ENCODE measurements at regions not wholly inside any gene's neighbourhood (a gene's known extent, or its start where the extent isn't known, plus 50 kb on each side); places are given as distances from the start of the nearest gene placed in this dataset.

- no peak for DNase-seq
Observed at GRCh38 chr3:18666655-18667054, 241.5 kb upstream of the SATB1 start.

- no peak for DNase-seq
Observed at GRCh38 chr3:18660059-18660458, 234.9 kb upstream of the SATB1 start.

DNA sequence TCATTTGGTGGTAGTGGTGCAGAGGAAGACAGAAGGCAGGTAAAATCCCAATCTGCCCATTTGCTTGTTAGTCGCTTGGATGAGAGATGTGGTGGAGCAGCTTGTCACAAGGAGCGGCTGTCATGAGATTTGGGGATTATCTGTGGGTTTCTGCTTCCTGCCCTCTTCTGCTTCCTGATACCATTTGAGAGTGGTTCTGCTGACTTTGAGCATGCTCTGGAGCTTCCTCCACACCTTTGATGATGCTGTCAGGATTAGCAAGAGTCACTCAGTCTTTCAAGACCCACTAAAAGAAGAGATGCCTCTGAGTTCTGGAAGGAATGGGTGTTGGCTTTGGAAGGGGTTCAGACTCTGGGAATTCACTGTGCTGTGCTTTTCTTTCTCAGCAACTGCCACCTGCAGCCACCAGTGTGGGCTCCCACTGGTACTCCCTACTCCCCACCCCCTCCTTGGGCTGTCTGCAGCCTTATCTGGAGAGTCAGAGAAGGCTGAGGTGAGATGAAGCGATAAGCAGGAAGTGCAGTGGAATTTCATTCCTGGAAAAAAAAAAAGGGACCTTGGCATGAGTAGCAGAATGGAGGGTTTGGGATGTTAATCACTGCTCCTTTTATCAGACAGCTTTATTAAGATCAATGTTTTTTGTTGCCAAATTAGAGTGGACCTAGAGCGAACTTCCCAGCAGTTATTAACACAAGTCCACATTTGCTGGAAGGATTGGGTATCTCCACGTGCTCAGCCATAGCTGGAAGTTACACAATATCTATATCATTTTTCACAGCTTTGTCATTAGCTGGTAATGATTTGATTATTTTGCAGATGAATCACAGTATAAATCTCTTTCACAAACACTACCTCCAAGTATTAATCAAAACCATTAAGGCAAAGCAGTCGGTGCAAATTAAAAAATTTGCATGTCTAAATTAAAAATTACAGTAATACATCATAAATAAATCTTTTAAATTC is 233.0 kb upstream of the SATB1 start:
- no peak for DNase-seq

DNA sequence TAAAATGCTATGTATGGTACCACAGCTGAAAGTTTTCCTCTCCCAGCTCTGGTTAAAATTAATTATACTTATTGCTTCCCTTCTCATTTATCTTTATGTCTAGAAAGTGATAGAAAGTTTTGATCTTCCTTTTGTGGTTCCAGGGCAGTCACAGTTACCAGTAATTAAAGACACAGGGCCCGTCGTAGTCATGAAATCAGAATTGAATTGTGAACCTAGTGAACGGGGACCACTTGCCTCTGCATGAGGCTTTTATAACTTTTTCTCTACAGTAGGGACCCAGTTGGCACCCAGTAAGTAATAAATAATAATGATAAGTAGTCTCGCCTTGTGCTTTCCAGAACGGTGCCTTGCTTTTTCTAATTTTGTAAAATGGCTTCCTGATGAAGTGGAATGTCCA is 231.7 kb upstream of the SATB1 start:
- DNase-seq = no peak

DNA sequence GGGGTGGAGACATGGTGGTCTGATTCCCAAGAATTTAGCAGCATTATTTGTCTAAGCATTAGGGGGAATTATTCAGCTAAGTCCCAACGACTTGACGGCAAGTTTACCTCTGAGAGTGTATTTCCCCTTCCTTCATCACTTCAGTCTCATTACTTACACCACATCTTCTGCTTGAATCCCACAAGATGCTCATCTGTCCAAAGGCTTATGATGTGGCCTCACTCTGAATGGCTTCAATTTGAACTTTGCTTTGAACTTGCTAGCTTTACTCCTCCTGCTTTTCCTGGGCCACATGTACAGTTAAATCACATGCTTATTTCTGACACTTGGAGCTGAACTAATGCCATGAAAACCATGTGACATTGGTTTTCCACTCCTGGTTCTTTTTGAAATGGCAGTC is 231.3 kb upstream of the SATB1 start:
- no peak for DNase-seq

- DNase-seq = no peak
Observed at GRCh38 chr3:18655827-18656226, 230.7 kb upstream of the SATB1 start.

GRCh38 chr3:18652781-18653180 is 227.6 kb upstream of the SATB1 start:
- DNase-seq = no peak

GRCh38 chr3:18650731-18651130 is 225.6 kb upstream of the SATB1 start:
- DNase-seq = no peak

GRCh38 chr3:18649666-18650363 is 224.7 kb upstream of the SATB1 start:
- peak; percentile 39 to 54 for DNase-seq

DNA sequence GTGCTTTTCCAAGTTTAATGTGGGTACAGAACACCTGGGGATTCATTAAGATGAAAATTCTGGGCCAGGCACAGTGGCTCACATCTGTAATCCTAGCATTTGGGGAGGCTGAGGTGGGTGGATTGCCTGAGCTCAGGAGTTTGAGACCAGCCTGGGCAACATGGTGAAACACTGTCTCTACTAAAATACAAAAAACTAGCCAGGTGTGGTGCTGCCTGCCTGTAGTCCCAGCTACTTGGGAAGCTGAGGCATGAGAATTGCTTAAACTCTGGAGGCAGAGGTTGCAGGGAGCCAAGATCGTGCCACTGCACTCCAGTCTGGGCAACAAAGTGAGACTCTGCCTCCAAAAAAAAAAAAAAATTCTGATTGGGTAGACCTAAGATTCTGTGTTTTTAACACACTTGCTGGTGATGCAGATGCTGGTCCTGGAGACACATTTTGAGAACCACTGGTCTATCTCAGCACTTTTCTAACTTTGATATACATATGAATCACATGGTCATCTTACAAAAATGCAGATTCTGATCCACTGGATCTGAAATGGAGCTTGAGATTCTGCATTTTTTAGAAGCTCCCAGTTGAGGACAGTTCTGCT is 223.8 kb upstream of the SATB1 start:
- no peak for DNase-seq

DNA sequence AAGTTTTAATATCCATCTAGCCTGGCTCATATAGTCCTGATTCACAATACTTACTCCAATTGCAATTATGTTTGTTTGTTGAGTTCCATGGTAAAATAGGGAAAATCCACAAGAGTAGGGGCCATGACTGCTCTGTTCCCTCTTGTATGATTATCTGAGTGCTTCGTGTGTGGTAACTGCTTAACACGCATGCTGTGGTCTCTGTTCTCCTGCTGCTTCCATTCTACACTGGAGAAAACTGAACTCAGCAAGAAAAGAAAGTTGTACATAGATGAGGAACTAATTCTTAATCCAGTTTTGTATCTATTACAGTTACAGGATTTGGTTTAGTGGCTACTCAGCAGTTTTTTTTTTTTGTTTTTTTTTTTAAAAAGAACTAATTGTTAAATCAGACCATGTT is 223.0 kb upstream of the SATB1 start:
- DNase-seq = no peak

GRCh38 chr3:18645619-18646018 is 220.5 kb upstream of the SATB1 start:
- peak; percentile 43 to 59 for DNase-seq

DNA sequence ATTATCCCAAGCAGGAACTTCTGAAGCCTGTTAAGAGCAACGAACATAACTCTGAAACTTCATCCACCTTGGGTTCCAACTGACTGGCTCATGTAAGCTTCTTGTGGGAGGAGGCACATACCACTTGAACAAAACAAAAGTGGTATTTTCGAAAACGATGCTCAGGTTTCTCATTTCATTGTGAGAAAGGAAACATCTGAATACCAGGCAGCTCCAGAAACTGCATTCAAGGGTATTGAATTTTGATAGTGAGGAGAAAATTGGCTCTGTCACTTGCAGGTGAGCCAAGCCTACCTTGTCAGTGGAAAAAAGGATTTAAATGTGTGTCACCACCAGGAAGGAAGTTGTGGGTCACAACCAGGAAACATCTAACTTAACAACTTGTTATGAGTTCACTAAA is 218.1 kb upstream of the SATB1 start:
- no peak for DNase-seq

DNA sequence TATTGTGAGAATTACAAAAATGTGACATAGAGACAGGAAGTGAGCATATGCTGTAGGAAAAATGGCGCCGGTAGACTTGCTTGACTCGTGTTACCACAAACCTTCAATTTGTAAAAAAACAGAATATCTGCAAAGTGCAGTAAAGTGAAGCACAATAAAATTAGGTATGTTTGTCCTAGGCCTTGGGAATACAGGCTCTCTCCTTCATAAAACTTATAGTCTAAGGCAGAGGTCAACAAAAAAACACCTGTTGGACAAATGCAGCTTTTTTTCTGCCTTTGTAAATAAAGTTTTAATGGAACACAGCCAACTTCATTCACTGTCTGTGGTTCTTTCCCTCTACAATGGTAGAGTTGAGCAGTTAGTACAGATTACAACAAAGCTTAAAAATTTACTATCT is 216.8 kb upstream of the SATB1 start:
- DNase-seq = no peak

DNA sequence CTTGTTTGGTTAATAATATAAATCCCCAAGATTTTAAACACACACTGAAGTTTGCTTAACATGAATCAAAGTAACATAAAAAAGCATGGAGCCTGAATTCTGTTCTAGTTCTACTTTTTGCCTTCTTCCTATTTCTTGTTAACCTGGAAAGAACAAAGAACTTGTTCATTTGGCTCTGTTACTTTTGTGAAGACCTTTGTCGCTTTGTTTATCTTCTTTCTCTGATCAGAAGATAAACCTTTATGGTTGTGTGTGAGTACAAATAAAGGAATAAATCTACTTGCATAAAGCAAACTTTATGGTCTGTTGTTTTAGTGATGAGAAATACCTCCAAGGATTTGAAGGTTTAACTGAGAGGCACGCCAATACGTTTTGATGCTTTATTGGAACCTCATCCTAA is 210.1 kb upstream of the SATB1 start:
- DNase-seq = no peak

GRCh38 chr3:18634461-18634860 is 209.3 kb upstream of the SATB1 start:
- DNase-seq = no peak

- DNase-seq = no peak
Observed at GRCh38 chr3:18633002-18633401, 207.9 kb upstream of the SATB1 start.

- no peak for DNase-seq
Observed at GRCh38 chr3:18630295-18630694, 205.2 kb upstream of the SATB1 start.

DNA sequence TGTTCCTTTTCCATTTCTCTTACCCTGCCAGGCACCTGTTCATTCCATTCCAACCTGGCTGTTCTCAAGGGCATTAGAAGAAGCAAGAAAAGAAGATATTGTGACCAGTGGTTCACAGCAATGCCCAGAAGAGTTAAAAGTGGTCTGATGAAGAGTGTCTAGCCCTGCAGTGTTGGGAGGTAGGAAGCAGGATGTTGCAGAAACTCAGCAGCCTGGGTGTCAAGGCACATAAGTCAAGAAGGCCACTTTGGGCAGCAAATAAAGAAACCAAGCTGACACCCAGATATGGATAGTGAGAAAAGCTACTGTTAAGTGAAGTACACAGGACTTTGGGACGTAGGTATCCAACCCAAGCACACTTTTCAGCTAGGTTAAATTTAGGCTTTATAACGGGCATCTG is 199.9 kb upstream of the SATB1 start:
- no peak for DNase-seq

DNA sequence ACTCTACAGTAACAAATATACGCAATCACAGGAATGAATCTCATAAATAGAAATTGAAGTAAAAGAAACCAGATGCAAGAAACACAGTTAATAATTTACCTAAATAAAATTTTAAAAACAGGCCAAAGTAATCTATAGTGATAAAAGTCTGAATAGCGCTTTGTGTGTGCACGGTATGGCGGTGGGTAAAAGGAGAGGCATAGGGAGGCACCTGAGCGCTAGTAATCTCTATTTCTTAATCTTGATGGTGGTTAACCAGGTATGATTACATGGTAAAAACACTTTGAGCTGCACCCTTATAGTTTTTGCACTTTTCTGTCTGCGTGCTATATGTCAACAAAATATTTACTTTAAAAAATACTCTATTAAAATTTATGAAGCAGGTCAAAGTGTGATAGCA is 198.1 kb upstream of the SATB1 start:
- no peak for DNase-seq

GRCh38 chr3:18618723-18619122 is 193.6 kb upstream of the SATB1 start:
- DNase-seq = no peak

GRCh38 chr3:18611991-18612390 is 186.9 kb upstream of the SATB1 start:
- no peak for DNase-seq

- DNase-seq = no peak
Observed at GRCh38 chr3:18609187-18609586, 184.0 kb upstream of the SATB1 start.

GRCh38 chr3:18597919-18598318 is 172.8 kb upstream of the SATB1 start:
- DNase-seq = no peak

All from stimulated activated CD4-positive, alpha-beta T cell treated with anti-CD3 and anti-CD28 coated beads, Interleukin-2, amount 100 ng/mL, for 24 hours (primary cell).